ENCODE measurements at regions not wholly inside any gene's neighbourhood (a gene's known extent, or its start where the extent isn't known, plus 50 kb on each side); places are given as distances from the start of the nearest gene placed in this dataset.

GRCh38 chr5:5826911-5827310, 404.4 kb downstream of the ICE1 start:
- no peak for TF ChIP-seq CTCF (conservative IDR thresholded peaks at IDR 0.05; ENCODE audit: low read depth, low read length)
- TF ChIP-seq EZH2 (IDR thresholded peaks at IDR 0.05; ENCODE audit: borderline replicate concordance, low read depth, low read length, poor library complexity, severe bottlenecking) = no peak
